ENCODE measurements at regions not wholly inside any gene's neighbourhood (a gene's known extent, or its start where the extent isn't known, plus 50 kb on each side); places are given as distances from the start of the nearest gene placed in this dataset.

DNA sequence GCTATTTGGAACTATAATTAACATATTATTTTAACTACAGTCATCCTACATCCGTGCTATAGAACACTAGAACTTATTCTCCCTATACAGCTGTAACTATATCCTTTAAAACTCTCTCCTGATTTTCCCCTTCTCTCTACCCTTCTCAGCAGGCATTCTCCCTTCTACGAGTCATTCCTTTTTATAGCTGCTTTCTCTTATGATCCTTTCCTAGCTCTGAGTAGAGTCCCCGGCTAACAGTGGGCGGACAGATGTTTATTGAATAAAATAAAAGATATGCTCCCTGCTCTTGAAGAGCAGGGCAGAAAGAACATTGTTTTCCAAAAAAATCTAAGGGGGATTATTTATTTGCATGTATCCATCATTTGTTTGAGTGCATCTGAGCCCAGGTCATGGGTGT lies 246.5 kb upstream of the TMTC4 start:
- TF ChIP-seq CTCF (conservative IDR thresholded peaks at IDR 0.05; ENCODE audit: low read length): no peak
- no peak for TF ChIP-seq EZH2phosphoT487 (IDR thresholded peaks at IDR 0.05; ENCODE audit: borderline replicate concordance, low read depth, low read length)

Measured in OCI-LY7 (cell line).